UCSD-AML1 (cell line): ENCODE measurements at regions not wholly inside any gene's neighbourhood (a gene's known extent, or its start where the extent isn't known, plus 50 kb on each side); places are given as distances from the start of the nearest gene placed in this dataset.

Experiments
- DNase-seq: peaks from one replicate; lab custom pipeline; 2025; ENCODE audit not compliant: unreplicated experiment; lab: John Stamatoyannopoulos, UW

- no peak for DNase-seq
Observed at GRCh38 chr4:8701126-8702019, 108.8 kb downstream of the CPZ start.

- DNase-seq: no peak
Observed at GRCh38 chr4:8700531-8700930, 108.0 kb downstream of the CPZ start.

- DNase-seq: no peak
Observed at GRCh38 chr4:8699479-8700145, 107.0 kb downstream of the CPZ start.

GRCh38 chr4:8699063-8699385 lies 106.5 kb downstream of the CPZ start:
- DNase-seq: no peak

- no peak for DNase-seq
Observed at GRCh38 chr4:8698341-8699062, 105.9 kb downstream of the CPZ start.

- DNase-seq: no peak
Observed at GRCh38 chr4:8697826-8698225, 105.3 kb downstream of the CPZ start.

GRCh38 chr4:8696369-8697127 lies 104.0 kb downstream of the CPZ start:
- no peak for DNase-seq

- DNase-seq: no peak
Observed at GRCh38 chr4:8695237-8696219, 103.0 kb downstream of the CPZ start.

- no peak for DNase-seq
Observed at GRCh38 chr4:8694651-8695151, 102.1 kb downstream of the CPZ start.

- no peak for DNase-seq
Observed at GRCh38 chr4:8694226-8694625, 101.7 kb downstream of the CPZ start.

GRCh38 chr4:8691151-8691775 lies 98.7 kb downstream of the CPZ start:
- no peak for DNase-seq

- DNase-seq: no peak
Observed at GRCh38 chr4:8690216-8691150, 97.9 kb downstream of the CPZ start.

GRCh38 chr4:8689741-8690140 lies 97.2 kb downstream of the CPZ start:
- no peak for DNase-seq

GRCh38 chr4:8688908-8689445 lies 96.4 kb downstream of the CPZ start:
- DNase-seq: no peak

GRCh38 chr4:8688041-8688907 lies 95.7 kb downstream of the CPZ start:
- peak; percentile 68 for DNase-seq

GRCh38 chr4:8687083-8687482 lies 94.5 kb downstream of the CPZ start:
- DNase-seq: no peak

- no peak for DNase-seq
Observed at GRCh38 chr4:8685831-8686230, 93.3 kb downstream of the CPZ start.
